HG02678 (cell line): ENCODE measurements at regions not wholly inside any gene's neighbourhood (a gene's known extent, or its start where the extent isn't known, plus 50 kb on each side); places are given as distances from the start of the nearest gene placed in this dataset.
"Not testable (repeated sequence)": the region's sequence is repeated elsewhere in the genome, so short reads cannot be mapped to it uniquely, and the experiment has no call there.

Experiments
- ATAC-seq: cut with Tn5 transposase; IDR thresholded peaks from one replicate; pipeline ENCODE4 v1.9.1; 2021; ENCODE audit warnings: mild to moderate bottlenecking, moderate library complexity; ENCODE audit not compliant: unreplicated experiment

GRCh38 chr6:10138917-10139316 is 276.0 kb downstream of the TFAP2A start:
- no peak for ATAC-seq

DNA sequence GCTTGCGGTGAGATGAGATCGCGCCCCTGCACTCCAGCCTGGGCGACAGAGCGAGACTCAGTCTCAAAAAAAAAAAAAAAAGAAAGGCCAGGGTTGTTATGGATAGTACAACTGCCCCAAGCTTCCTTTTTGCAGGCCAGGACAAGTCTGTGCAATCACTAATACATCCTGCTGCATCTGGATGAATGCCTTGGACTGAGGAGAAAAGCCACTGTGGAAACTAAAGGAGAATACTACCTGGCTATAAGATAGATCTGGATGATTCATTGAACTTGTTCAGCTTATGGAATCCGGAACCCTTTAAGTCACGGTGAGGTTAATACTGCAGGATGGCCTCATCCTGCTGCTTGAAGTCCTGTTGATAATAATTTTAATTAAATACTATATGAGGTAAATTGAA is 278.2 kb downstream of the TFAP2A start:
- ATAC-seq: no peak

DNA sequence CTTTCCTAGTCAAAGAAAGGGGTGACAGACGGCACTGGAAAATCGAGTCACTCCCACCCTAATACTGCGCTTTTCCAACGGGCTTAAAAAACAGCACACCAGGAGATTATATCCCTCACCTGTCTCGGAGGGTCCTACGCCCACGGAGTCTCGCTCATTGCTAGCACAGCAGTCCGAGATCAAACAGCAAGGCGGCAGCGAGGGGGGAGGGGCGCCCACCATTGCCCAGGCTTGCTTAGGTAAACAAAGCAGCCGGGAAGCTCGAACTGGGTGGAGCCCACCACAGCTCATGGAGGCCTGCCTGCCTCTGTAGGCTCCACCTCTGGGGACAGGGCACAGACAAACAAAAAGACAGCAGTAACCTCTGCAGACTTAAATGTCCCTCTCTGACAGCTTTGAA is 280.7 kb downstream of the TFAP2A start:
- not testable (repeated sequence) for ATAC-seq

- no peak for ATAC-seq
These were observed 286.2 kb downstream of the TFAP2A start for GRCh38 chr6:10128721-10129120.

- no peak for ATAC-seq
These were observed 292.7 kb downstream of the TFAP2A start for GRCh38 chr6:10122164-10122563.

- no peak for ATAC-seq
These were observed 301.9 kb downstream of the TFAP2A start for GRCh38 chr6:10112871-10113549.

DNA sequence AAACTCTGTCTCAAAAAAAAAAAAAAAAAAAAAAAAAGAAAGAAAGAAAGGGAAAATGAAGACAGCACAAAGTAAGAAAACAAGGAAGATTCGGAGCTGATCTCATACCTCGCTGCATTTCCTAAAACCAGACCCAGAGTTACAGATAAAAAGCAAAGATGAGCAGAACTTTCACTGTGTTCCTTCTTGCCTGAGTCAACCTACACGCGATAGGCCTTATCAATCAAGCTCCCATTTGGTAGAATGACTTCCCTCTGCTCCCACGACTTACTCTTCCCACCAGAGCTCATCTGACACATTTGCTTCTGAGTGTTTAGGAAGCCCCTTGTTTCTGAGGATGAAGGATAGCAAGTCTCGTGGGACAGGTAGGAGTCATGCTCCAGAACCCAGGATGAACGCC is 302.9 kb downstream of the TFAP2A start:
- ATAC-seq: no peak

GRCh38 chr6:10101551-10102252 is 313.2 kb downstream of the TFAP2A start:
- no peak for ATAC-seq

DNA sequence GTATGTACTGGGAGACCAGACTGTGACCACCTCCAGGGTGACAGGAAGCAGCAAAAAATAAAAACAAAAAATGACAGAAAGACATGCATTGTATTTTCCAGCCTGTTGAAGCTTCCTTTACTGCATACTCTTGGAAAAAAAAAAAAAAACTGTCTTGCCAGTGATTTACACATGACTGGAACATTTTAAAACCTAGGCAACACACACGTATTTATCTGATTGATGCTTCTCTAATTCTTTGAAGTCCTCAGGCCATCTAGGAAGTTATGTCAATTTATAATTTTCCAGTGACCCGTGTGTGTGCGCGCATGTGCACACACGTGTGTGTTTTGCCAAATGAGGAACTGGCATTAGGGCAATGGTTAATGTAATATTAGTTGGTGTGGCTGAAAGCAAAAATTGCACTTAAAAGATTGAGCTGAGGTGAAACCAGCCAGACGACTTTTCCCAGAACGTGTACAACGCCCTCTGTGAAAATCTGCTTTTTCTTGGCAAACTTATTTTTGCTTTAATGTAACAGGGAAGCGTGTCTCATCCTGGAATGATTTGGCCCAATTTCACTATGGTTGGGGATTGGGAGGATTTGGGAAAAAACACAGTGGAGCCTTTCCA is 315.2 kb downstream of the TFAP2A start:
- no peak for ATAC-seq

GRCh38 chr6:10098756-10099528 is 315.9 kb downstream of the TFAP2A start:
- no peak for ATAC-seq

DNA sequence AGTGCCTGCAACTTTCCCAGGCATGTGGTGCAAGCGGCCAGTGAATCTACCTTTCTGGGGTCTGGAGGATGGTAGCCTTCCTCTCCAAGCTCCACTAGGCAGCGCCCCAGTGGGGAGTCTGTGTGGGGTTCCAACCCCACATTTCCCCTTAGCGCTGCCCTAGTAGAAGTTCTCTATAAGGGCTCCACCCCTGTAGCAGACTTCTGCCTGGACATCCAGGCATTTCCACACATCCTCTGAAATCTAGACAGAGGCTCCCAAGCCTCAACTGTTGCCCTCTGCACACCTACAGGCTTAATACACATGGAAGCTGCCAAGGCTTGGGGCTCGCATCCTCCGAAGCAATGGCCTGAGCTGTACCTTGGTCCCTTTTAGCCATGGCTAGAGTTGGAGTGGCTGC is 321.6 kb downstream of the TFAP2A start:
- no peak for ATAC-seq

DNA sequence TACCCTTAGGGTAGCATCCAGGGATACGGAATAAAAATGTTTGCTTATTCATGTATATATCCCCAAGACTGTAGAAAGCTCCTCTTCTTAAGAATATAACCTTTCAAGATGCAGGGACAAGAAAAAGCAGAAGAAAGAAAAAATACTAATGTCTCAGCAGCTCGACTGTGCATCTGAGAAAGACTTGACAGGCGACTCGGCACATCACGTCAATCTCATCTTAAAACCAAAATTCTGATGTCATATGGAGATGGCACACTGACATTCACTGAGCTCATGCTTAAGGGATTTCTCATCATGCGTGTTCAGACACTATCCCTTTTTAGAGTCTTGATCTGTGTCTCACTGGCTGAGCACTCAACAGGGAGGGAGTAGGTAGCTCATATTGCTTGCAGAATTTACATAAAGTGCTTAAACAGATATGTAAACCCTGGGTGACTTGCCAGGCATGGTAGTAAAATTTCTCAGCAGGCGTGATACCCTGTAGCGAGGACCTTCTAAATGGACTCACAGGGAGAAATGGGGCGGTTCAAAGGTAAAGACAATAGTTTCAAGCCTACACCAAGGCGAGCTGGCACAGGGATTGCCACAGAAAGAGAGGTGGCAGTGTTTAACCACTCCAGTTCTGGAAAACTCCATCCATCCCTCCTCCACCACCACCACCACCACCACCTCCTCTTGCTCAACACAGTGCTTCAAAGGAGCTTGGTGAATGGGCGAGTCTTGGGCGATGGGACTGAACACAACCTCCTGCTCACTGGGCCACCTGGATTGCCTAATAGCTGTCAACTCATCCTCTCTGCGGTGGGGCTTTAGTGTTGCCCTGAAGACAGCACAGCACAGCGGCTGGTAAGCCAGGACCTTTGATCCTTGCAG is 330.5 kb downstream of the TFAP2A start:
- ATAC-seq: no peak

DNA sequence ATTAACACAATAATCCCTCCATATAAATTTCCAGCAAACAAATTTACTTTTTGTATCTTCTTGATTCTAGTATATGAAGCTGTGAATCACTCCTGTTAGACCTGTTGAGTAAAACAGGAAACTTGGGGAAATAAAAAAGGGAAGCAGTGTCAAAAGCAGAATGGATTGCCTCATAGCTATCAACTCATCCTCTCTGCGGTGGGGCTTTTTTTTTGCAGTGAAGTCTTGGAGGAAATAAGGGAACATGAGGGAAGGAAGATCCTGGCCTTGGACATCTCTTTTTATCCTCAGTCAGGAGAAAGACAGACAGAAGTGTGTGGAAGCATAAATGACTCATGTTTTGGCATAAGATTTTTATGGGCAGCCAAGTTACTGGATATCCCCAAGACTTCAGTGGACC is 332.5 kb downstream of the TFAP2A start:
- ATAC-seq: no peak

DNA sequence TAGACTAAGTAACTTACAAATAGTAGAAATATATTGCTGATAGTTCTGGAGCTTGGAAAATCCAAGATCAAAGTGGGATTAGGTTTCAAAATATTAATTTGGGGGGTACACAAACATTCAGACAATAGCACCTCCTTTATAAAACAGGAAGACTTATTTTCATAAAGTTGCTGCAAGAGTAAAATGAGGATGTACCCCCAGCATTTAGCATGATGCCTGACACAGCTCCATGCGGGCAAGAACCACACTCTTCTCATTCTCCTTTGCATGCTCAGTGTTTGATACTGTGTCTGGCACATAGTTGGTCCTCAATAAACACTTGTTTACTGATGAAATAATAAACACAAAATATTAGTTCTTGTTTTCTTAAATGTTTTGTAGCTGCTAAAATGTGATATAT is 332.9 kb downstream of the TFAP2A start:
- ATAC-seq: no peak

DNA sequence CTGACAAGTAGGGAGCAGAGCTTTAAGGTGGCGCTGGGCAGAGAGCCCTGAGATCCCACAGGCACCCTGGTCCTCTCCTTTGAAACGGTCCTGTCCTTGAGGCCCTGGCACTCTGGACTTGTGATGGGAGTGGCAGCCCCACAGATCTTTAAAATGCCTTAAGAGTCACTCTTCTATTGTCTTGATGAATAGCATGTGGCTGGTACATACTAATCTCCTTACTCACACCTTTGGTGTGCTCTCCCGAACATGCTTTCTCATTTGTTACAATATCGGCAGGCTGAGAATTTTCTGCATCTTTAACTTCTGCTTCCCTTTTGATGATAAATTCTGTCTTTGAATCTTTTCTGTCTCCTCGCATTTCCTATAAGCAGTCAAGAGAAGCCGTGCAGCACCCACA is 333.8 kb downstream of the TFAP2A start:
- no peak for ATAC-seq

DNA sequence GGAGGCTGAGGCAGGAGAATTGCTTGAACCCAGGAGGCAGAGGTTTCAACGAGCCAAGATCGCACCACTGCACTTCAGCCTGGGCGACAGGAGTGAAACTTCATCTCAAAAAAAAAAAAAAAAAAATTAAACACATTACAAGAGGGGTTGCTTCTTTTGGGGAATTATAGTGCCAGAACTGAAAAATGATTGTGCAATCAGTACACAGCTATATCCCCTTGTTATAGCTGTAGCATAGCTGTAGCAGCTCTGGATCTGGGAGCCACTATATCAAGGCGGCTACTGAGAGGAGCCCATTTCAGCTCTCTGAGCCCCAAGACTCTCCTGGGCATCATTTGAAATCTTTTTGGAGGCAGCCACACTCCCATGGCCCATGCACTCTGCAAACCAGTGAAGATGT is 334.3 kb downstream of the TFAP2A start:
- ATAC-seq: no peak

GRCh38 chr6:10078581-10078980 is 336.3 kb downstream of the TFAP2A start:
- ATAC-seq: no peak

GRCh38 chr6:10074726-10075125 is 340.1 kb downstream of the TFAP2A start:
- ATAC-seq: not testable (repeated sequence)

DNA sequence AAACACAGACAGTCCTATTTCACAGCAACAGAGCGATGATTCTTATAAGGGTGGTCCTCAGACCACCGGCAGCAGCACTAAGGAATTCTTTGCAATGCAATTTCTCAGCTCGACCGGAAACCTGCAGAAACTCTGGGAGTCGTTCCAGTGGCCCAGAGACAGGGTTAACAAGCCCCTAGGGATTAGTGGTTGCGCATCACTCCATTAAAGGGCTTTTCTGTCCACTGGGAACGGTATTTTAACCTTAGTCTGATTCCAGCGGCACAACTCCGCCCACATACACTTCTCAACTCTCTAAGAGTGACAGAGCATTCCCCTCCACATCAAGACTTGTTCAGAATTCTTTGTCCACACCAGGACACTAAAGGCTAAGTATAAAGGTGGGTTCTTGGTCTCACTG is 341.5 kb downstream of the TFAP2A start:
- ATAC-seq: no peak

DNA sequence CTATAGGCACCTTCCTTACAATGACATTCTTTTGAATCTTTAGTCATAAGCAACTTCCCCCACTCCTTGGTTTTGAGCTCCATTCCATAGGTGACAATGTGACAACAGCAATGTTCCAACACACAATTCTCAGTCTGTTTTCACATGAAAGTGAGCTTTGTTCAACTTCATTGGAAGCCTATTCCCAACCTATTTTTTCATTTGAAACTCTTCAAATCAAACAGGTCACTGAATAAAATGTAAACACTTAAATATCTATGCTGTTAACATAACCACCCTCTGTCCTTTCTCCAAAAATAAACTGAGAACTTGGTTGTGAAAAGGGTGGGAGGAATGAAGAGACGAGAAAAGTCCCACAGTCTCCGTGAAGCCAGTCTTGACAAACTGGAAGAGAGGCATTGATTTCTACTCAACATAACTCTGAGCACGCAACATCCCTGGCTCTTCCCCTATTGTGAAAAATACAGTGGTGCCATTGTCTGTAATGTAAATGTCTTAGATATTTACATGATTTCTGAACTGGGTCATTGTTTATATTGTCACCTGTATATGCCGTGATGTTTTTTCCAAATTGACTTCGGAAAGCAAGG is 343.1 kb downstream of the TFAP2A start:
- ATAC-seq: no peak
